ENCODE measurements at regions not wholly inside any gene's neighbourhood (a gene's known extent, or its start where the extent isn't known, plus 50 kb on each side); places are given as distances from the start of the nearest gene placed in this dataset.

DNA sequence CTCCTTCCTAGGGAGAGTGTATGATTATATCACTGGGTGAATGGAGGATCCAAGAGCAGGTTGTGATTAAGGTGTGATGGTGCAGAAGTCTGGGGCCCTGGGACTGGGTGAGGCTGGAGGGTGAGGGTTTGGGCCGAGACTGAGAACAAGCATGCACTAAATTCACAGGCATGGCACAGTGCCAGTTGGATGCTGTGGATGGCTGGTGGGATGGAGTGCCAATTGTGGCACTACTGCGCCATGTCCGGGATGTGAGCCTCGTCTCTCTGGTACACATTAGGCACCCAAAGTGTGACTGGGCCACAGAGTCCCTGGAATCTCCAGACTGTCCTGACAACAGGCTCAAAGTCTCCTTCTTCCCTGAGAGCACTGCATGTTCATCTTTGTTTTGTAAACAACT lies 208.1 kb downstream of the EMX2 start:
- TF ChIP-seq, protein P1, sequence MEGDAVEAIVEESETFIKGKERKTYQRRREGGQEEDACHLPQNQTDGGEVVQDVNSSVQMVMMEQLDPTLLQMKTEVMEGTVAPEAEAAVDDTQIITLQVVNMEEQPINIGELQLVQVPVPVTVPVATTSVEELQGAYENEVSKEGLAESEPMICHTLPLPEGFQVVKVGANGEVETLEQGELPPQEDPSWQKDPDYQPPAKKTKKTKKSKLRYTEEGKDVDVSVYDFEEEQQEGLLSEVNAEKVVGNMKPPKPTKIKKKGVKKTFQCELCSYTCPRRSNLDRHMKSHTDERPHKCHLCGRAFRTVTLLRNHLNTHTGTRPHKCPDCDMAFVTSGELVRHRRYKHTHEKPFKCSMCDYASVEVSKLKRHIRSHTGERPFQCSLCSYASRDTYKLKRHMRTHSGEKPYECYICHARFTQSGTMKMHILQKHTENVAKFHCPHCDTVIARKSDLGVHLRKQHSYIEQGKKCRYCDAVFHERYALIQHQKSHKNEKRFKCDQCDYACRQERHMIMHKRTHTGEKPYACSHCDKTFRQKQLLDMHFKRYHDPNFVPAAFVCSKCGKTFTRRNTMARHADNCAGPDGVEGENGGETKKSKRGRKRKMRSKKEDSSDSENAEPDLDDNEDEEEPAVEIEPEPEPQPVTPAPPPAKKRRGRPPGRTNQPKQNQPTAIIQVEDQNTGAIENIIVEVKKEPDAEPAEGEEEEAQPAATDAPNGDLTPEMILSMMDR (IDR thresholded peaks at IDR 0.05): no peak
- TF ChIP-seq EP300 (IDR thresholded peaks at IDR 0.05): no peak
- TF ChIP-seq POLR2A (IDR thresholded peaks at IDR 0.05): no peak
